PC-3 (cell line): ENCODE measurements at regions not wholly inside any gene's neighbourhood (a gene's known extent, or its start where the extent isn't known, plus 50 kb on each side); places are given as distances from the start of the nearest gene placed in this dataset.

ENCODE experiments used
- EZH2 ChIP-seq: fragments of 300-600 bp; sonication (generic); IDR thresholded peaks from one replicate; pipeline ENCODE4 v1.6.1; 2017; ENCODE audit warnings: antibody characterized with exemption, mild to moderate bottlenecking, low read length; ENCODE audit not compliant: unreplicated experiment
- EZH2phosphoT487 ChIP-seq: fragments of 300-600 bp; sonication (generic); IDR thresholded peaks from 2 replicates; pipeline ENCODE4 v1.6.1; 2018; ENCODE audit warnings: mild to moderate bottlenecking, antibody characterized with exemption, low read length, borderline replicate concordance
- TF ChIP-seq, protein P1 (sequence below): fragments of 300-600 bp; sonication (generic); conservative IDR thresholded peaks from 2 replicates; pipeline ENCODE4 v1.5.1; 2017; ENCODE audit warnings: antibody characterized with exemption, low read depth, mild to moderate bottlenecking, low read length

DNA sequence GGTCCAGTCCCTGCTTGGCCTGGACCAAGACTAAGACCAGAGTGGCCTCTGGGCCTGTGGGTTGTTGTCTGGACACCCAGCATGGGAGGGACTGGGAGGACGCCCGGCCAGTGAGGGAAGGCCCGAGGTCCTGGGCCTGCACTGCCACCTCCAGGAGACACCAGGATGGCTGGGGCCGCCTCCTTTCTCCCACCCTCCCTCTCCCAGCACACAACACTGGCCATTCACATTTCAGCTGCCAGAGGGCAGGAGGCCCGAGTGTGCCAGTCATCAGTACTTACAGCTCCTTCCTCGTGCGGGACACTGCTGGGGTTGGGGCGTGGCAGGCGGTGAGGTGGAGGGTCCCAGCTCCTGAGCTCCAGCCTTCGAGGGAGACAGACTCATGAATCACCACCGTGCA is 133.5 kb downstream of the ASB1 start:
- TF ChIP-seq, protein P1, sequence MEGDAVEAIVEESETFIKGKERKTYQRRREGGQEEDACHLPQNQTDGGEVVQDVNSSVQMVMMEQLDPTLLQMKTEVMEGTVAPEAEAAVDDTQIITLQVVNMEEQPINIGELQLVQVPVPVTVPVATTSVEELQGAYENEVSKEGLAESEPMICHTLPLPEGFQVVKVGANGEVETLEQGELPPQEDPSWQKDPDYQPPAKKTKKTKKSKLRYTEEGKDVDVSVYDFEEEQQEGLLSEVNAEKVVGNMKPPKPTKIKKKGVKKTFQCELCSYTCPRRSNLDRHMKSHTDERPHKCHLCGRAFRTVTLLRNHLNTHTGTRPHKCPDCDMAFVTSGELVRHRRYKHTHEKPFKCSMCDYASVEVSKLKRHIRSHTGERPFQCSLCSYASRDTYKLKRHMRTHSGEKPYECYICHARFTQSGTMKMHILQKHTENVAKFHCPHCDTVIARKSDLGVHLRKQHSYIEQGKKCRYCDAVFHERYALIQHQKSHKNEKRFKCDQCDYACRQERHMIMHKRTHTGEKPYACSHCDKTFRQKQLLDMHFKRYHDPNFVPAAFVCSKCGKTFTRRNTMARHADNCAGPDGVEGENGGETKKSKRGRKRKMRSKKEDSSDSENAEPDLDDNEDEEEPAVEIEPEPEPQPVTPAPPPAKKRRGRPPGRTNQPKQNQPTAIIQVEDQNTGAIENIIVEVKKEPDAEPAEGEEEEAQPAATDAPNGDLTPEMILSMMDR = no peak
- TF ChIP-seq EZH2 (no peak), EZH2phosphoT487 (no peak)
